ENCODE measurements at regions not wholly inside any gene's neighbourhood (a gene's known extent, or its start where the extent isn't known, plus 50 kb on each side); places are given as distances from the start of the nearest gene placed in this dataset.

DNA sequence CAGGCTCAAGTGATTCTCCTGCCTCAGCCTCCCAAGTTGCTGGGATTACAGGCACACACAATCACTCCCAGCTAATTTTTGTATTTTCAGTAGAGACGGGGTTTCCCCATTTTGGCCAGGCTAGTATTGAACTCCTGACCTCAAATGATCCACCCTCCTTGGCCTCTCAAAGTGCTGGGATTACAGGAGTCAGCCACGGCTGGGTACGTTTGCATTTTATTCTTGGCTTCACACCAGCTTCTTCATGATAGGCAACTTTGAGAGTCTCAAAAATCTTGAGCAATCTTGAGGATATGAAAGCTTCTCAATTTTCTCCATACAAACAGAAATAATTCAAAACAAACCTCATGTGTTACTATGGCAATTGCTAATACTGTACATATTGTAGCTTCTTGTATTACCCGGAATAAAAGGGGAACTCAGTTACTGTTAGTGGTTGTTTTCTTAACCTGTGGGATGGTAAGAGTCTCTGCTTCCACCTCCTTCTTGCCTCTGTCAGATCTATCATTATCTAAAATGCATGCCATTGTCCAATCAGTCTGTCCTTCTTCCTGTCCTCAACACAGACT, 102.9 kb upstream of the SYT4 start:
- no peaks in the 10 kb centered on the region for H3K36me3 ChIP-seq (ENCODE audit: low read depth)
- H3K4me3 ChIP-seq, result no peak overlapping the region
- H3K4me1 ChIP-seq (ENCODE audit: low read depth), result no peaks in the 10 kb centered on the region
- no peak for ATAC-seq
- no peaks in the 10 kb centered on the region for H3K9me3 ChIP-seq
- TF ChIP-seq, protein P1, sequence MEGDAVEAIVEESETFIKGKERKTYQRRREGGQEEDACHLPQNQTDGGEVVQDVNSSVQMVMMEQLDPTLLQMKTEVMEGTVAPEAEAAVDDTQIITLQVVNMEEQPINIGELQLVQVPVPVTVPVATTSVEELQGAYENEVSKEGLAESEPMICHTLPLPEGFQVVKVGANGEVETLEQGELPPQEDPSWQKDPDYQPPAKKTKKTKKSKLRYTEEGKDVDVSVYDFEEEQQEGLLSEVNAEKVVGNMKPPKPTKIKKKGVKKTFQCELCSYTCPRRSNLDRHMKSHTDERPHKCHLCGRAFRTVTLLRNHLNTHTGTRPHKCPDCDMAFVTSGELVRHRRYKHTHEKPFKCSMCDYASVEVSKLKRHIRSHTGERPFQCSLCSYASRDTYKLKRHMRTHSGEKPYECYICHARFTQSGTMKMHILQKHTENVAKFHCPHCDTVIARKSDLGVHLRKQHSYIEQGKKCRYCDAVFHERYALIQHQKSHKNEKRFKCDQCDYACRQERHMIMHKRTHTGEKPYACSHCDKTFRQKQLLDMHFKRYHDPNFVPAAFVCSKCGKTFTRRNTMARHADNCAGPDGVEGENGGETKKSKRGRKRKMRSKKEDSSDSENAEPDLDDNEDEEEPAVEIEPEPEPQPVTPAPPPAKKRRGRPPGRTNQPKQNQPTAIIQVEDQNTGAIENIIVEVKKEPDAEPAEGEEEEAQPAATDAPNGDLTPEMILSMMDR (IDR thresholded peaks at IDR 0.05), result no peak
- DNase-seq, result no peak
- intact Hi-C loops (cut with DNase I, micrococcal nuclease), result no loop called here

DNA sequence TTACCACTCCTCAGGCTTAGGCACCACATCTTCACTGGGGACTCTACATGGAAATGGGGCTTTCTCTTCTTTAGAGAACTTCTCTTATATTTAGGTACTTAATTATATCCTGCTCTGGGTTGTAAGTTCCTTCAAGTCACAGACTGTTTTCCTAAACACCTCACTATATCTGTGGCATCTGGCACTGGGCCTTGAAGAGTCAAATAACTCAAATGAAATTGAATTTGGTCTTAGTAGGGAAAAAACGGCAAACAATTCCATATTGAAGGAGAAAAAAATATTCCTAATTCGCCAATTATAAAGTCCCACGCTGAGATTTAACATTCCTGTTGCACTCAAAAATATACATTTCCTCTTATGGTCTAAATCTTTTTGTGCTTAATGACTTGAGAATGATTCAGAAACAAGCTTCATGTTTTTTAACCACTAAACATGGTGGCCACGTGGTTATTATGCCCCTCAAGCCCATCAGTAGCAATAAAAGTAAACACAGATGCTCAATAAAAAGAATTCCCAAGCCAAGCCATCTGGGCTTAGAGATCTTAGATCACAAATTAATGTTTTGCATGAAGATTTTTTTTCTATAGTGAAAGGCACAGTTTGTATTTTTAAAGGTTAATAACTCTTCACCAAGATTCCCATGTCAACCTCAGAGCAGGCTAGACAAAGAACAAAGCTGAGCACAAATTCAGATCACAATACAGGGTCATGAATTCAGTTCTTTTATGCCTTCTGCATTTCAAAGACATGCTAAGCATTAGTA, 105.5 kb upstream of the SYT4 start:
- Histone ChIP-seq H3K36me3 (ENCODE audit: low read depth) (no peaks in the 10 kb centered on the region), H3K4me3 (no peak overlapping the region), H3K4me1 (ENCODE audit: low read depth) (no peaks in the 10 kb centered on the region), H3K9me3 (no peaks in the 10 kb centered on the region)
- DNase-seq (no peak), ATAC-seq (no peak)
- TF ChIP-seq, protein P1 (IDR thresholded peaks at IDR 0.05), result no peak
- intact Hi-C loops (cut with DNase I, micrococcal nuclease), result no loop called here

DNA sequence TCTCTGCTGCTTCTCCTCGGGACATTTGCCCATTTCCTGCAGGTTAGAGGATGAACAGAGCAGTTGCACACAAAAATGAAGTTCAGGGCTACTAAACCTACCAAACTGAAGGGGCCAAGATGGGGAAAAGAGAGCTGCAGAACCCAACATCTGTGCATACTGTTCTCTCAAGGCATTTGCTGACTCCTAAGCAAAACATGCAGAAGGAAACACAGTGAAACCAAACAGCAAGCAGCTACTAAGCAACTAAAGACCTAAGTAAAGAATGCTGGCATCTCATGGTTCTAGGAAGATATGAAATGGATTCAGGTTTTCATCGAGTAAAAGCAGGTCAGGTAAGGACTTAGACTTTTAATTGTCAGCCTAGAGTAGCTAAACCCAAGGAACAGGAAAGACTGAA, 111.9 kb upstream of the SYT4 start:
- no peak overlapping the region for H3K4me3 ChIP-seq
- TF ChIP-seq, protein P1 (IDR thresholded peaks at IDR 0.05), result no peak
- intact Hi-C loops (cut with DNase I, micrococcal nuclease), result no loop called here
- DNase-seq (no peak), ATAC-seq (no peak)
- H3K9me3 ChIP-seq, result no peaks in the 10 kb centered on the region
- H3K36me3 ChIP-seq (ENCODE audit: low read depth), result no peaks in the 10 kb centered on the region
- no peaks in the 10 kb centered on the region for H3K4me1 ChIP-seq (ENCODE audit: low read depth)

DNA sequence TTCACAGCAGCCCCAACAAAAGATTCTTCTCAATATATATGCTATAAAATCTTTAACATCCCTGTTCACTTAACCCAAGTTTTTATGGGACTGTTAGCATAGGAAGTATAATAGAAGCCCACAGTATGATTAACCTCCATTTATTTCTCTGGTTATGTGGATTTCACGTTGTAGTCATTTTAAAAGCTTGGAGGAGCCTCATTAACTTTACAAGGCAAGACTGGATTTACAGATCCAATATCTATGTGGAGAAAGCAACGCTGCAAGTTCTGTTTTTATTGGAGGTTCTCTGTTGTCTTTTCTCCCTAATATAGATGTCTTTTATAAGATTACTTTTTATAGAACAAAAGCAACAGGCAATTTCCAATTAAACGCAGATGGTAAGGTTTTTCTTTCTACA, 114.9 kb upstream of the SYT4 start:
- no peak for DNase-seq
- TF ChIP-seq, protein P1 (IDR thresholded peaks at IDR 0.05), result no peak
- Histone ChIP-seq H3K4me1 (ENCODE audit: low read depth) (no peaks in the 10 kb centered on the region), H3K4me3 (no peak overlapping the region), H3K36me3 (ENCODE audit: low read depth) (no peaks in the 10 kb centered on the region), H3K9me3 (no peaks in the 10 kb centered on the region)
- no peak for ATAC-seq
- intact Hi-C loops (cut with DNase I, micrococcal nuclease), result no loop called here

DNA sequence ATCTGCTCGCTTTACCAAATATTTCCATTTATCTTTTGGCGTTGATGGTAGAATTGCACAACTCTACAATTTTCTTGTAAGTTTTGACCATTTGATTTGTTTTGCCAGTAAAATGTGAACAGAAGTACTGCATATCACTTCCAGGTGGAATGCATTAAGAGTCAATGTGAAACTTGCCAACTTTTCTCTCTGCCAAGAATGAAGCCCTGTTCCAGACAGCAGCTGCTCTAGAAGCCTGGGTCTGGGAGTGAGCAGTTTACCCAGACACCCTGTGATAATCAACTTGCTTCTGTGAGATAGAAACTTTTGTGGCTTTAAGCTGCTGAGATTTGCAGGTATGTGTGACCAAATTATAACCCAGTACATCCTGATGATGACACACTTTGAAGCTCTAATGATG, 115.9 kb upstream of the SYT4 start:
- no peaks in the 10 kb centered on the region for H3K9me3 ChIP-seq

More for the DNA sequence above, 115.9 kb upstream of the SYT4 start:
- ATAC-seq (no peak), DNase-seq (no peak)
- no peaks in the 10 kb centered on the region for H3K4me1 ChIP-seq (ENCODE audit: low read depth)
- no peaks in the 10 kb centered on the region for H3K36me3 ChIP-seq (ENCODE audit: low read depth)
- intact Hi-C loops (cut with DNase I, micrococcal nuclease), result no loop called here
- TF ChIP-seq, protein P1 (IDR thresholded peaks at IDR 0.05), result no peak
- H3K4me3 ChIP-seq, result no peak overlapping the region
